H1 (cell line): ENCODE measurements at regions not wholly inside any gene's neighbourhood (a gene's known extent, or its start where the extent isn't known, plus 50 kb on each side); places are given as distances from the start of the nearest gene placed in this dataset.

ENCODE experiments used
- CTCF ChIA-PET: fragments of 300-600 bp; sonication (Branson Sonifier 250); formaldehyde crosslinking; loops from one replicate; lab custom pipeline; 2021; ENCODE audit not compliant: partially characterized antibody; lab: Charles Lee
- POLR2A ChIA-PET: fragments of 300-600 bp; sonication (Branson Sonifier 250); formaldehyde crosslinking; loops from one replicate; lab custom pipeline; 2021; ENCODE audit warnings: inconsistent platforms; ENCODE audit not compliant: partially characterized antibody; lab: Charles Lee
- DNase-seq, 2 experiments: peaks; one replicate each; pipeline versions ENCODE4 v3.0.0 to v3.0.0-alpha.2; 2010 to 2022; ENCODE audit warnings: low spot score in 2 of 2, low read depth in 1 of 2, mixed read lengths in 1 of 2
- FAIRE-seq: peaks from 2 replicates; lab custom pipeline; 2011; peaks lifted over from hg19 to GRCh38; lab: Jason Lieb, UNC
- H2AFZ ChIP-seq: 2 replicates; pipeline ENCODE4 v1.8.1; 2012; ENCODE audit warnings: low read length, inconsistent platforms
- H2AK5ac ChIP-seq: 2 replicates; pipeline ENCODE4 v1.6.1; 2013; ENCODE audit warnings: low read depth, low read length
- H2BK120ac ChIP-seq: replicated peaks from 2 replicates; pipeline ENCODE3; 2013; ENCODE audit warnings: low read depth, low read length, inconsistent platforms
- H2BK12ac ChIP-seq: 2 replicates; pipeline ENCODE4 v1.6.1; 2013; ENCODE audit warnings: low read depth, low read length
- H2BK15ac ChIP-seq: 2 replicates; pipeline ENCODE4 v1.6.1; 2013; ENCODE audit warnings: low read length
- H2BK20ac ChIP-seq: 2 replicates; pipeline ENCODE4 v1.6.1; 2013; ENCODE audit warnings: low read length
- H2BK5ac ChIP-seq: 2 replicates; pipeline ENCODE4 v1.6.1; 2013; ENCODE audit warnings: low read depth, low read length
- H3K14ac ChIP-seq: 2 replicates; pipeline ENCODE4 v1.6.1; 2013; ENCODE audit warnings: inconsistent platforms; ENCODE audit not compliant: insufficient read length
- H3K18ac ChIP-seq: 2 replicates; pipeline ENCODE4 v1.6.1; 2013; ENCODE audit warnings: low read length; ENCODE audit errors: extremely low read depth
- H3K23ac ChIP-seq: 2 replicates; pipeline ENCODE4 v1.6.1; 2013; ENCODE audit warnings: inconsistent platforms; ENCODE audit not compliant: insufficient read length
- H3K23me2 ChIP-seq: 2 replicates; pipeline ENCODE4 v1.6.1; 2013; ENCODE audit warnings: low read depth, low read length
- H3K27ac ChIP-seq: 2 replicates; pipeline ENCODE4 v1.6.1; 2011; ENCODE audit warnings: low read depth, low read length, inconsistent platforms
- H3K27me3 ChIP-seq, 4 experiments: replicated peaks in 1 of 4; 1 replicate in 1 of 4; 2 replicates in 3 of 4; pipeline versions ENCODE4 v1.6.1 to v1.8.1; 2011 to 2013; ENCODE audit warnings: low read length in 3 of 4, mild to moderate bottlenecking in 3 of 4, inconsistent platforms in 2 of 4, mixed read lengths in 2 of 4, moderate library complexity in 1 of 4; ENCODE audit not compliant: control insufficient read depth in 3 of 4, insufficient read depth in 3 of 4; ENCODE audit errors: extremely low read depth in 1 of 4
- H3K36me3 ChIP-seq, 4 experiments: 2 replicates each; pipeline versions ENCODE4 v1.6.1 to v1.8.1; 2011 to 2013; ENCODE audit warnings: mild to moderate bottlenecking in 4 of 4, low read length in 3 of 4, moderate library complexity in 2 of 4, control low read depth in 1 of 4, inconsistent platforms in 1 of 4; ENCODE audit not compliant: insufficient read depth in 4 of 4, control insufficient read depth in 2 of 4
- H3K4ac ChIP-seq: replicated peaks from 2 replicates; pipeline ENCODE3; 2013; ENCODE audit warnings: low read length, low read depth, mixed read lengths, inconsistent platforms; ENCODE audit not compliant: insufficient read length
- H3K4me1 ChIP-seq, 4 experiments: replicated peaks in 1 of 4; 1 replicate in 1 of 4; 2 replicates in 3 of 4; pipeline versions ENCODE4 v1.6.1 to v1.8.1; 2011 to 2013; ENCODE audit warnings: low read length in 3 of 4, inconsistent platforms in 2 of 4, mixed read lengths in 1 of 4; ENCODE audit not compliant: insufficient read depth in 4 of 4, control insufficient read depth in 3 of 4
- H3K4me2 ChIP-seq, 2 experiments: 2 replicates each; pipeline versions ENCODE4 v1.6.1 to v1.8.1; 2011 to 2013; ENCODE audit warnings: low read depth in 2 of 2, low read length in 2 of 2, control low read depth in 1 of 2, inconsistent platforms in 1 of 2, mild to moderate bottlenecking in 1 of 2; ENCODE audit not compliant: insufficient read depth in 1 of 2
- H3K4me3 ChIP-seq, 4 experiments: fragments of 200-600, 300-600 bp in 1 of 4; sonication (generic), shearing (Covaris generic), sonication (Bioruptor Twin) in 1 of 4; 2 replicates each; pipeline versions ENCODE4 v1.5.1 to v1.8.1; 2011 to 2016; ENCODE audit warnings: low read length in 4 of 4, low read depth in 3 of 4, control low read depth in 2 of 4, inconsistent platforms in 2 of 4, mild to moderate bottlenecking in 2 of 4, mixed read lengths in 1 of 4, moderate library complexity in 1 of 4; ENCODE audit not compliant: insufficient read depth in 2 of 4; ENCODE audit errors: extremely low read depth in 1 of 4
- H3K56ac ChIP-seq: replicated peaks from 2 replicates; pipeline ENCODE3; 2013; ENCODE audit warnings: low read depth, mild to moderate bottlenecking, mixed read lengths, low read length, inconsistent platforms; ENCODE audit not compliant: insufficient read length
- H3K79me1 ChIP-seq: 2 replicates; pipeline ENCODE4 v1.6.1; 2013; ENCODE audit warnings: low read depth, low read length, control low read depth
- H3K79me2 ChIP-seq, 2 experiments: 2 replicates each; pipeline versions ENCODE4 v1.6.1 to v1.8.1; 2012 to 2013; ENCODE audit warnings: low read length in 2 of 2, mild to moderate bottlenecking in 2 of 2, inconsistent platforms in 1 of 2; ENCODE audit not compliant: insufficient read depth in 2 of 2, control insufficient read depth in 1 of 2
- H3K9ac ChIP-seq, 4 experiments: replicated peaks in 1 of 4; 1 replicate in 1 of 4; 2 replicates in 3 of 4; pipeline versions ENCODE4 v1.6.1 to v1.8.1; 2011 to 2013; ENCODE audit warnings: low read depth in 3 of 4, low read length in 3 of 4, control low read depth in 2 of 4, mild to moderate bottlenecking in 2 of 4, moderate library complexity in 2 of 4, inconsistent platforms in 1 of 4; ENCODE audit errors: extremely low read depth in 1 of 4
- H3K9me3 ChIP-seq, 2 experiments: 2 replicates each; pipeline versions ENCODE4 v1.6.1 to v1.8.1; 2012 to 2013; ENCODE audit warnings: mild to moderate bottlenecking in 2 of 2, moderate library complexity in 2 of 2, control low read depth in 1 of 2, inconsistent platforms in 1 of 2, low read depth in 1 of 2, low read length in 1 of 2, mixed read lengths in 1 of 2; ENCODE audit not compliant: insufficient read depth in 2 of 2
- H4K20me1 ChIP-seq, 2 experiments: replicated peaks in 1 of 2; 2 replicates each; pipeline versions ENCODE3 to v1.8.1; 2011 to 2013; ENCODE audit warnings: inconsistent platforms in 2 of 2, low read length in 2 of 2, mild to moderate bottlenecking in 1 of 2; ENCODE audit not compliant: insufficient read depth in 2 of 2, control insufficient read depth in 1 of 2
- H4K5ac ChIP-seq: 2 replicates; pipeline ENCODE4 v1.6.1; 2013; ENCODE audit warnings: low read length, low read depth, mixed read lengths, inconsistent platforms; ENCODE audit not compliant: insufficient read length
- H4K8ac ChIP-seq: 2 replicates; pipeline ENCODE4 v1.8.0; 2013; ENCODE audit warnings: mild to moderate bottlenecking, moderate library complexity, low read length, inconsistent platforms; ENCODE audit not compliant: insufficient read depth; ENCODE audit errors: extremely low read depth
- H4K91ac ChIP-seq: replicated peaks from 2 replicates; pipeline ENCODE3; 2013; ENCODE audit warnings: low read length, mixed read lengths, inconsistent platforms; ENCODE audit not compliant: insufficient read length
- WGBS, 2 experiments: shearing (Covaris generic) in 1 of 2; methylation state at CpG; one replicate each; pipeline versions ENCODE4 v1.1.6 to v1.1.7; 2013 to 2015; ENCODE audit warnings: low lambda C conversion rate in 2 of 2, mixed read lengths in 2 of 2, inconsistent platforms in 1 of 2, low coverage in 1 of 2, missing lambda C conversion rate in 1 of 2; ENCODE audit not compliant: insufficient replicate concordance in 2 of 2, insufficient coverage in 1 of 2, insufficient read length in 1 of 2; ENCODE audit errors: extremely low coverage in 1 of 2, missing lambda C conversion rate in 1 of 2; 5-methylcytosine and 5-hydroxymethylcytosine counted together

GRCh38 chr2:119071476-119071875 lies 87.1 kb downstream of the C1QL2 start:
- Histone ChIP-seq H3K56ac (no peak overlapping the region), H2BK12ac (no peak overlapping the region), H2AK5ac (no peak overlapping the region), H3K79me2 (no peaks in the 10 kb centered on the region), H2BK20ac (no peak overlapping the region), H2AFZ (no peak overlapping the region), H4K91ac (no peak overlapping the region), H3K4me1 (peaks cover 0 to 11% (median 7%) of the 10 kb centered on the region in 4 experiments; a peak in 6 of 7 replicates), H2BK120ac (peak overlapping the region; percentile 50), H3K9ac (no peak overlapping the region), H3K4me3 (no peak overlapping the region), H3K23me2 (no peaks in the 10 kb centered on the region; the same call in 1 of the 2 replicates), H3K4me2 (no peak overlapping the region), H3K4ac (no peak overlapping the region), H4K5ac (no peak overlapping the region), H4K20me1 (no peaks in the 10 kb centered on the region), H3K14ac (no peak overlapping the region), H2BK15ac (no peak overlapping the region), H3K9me3 (no peaks in the 10 kb centered on the region), H3K18ac (no peak overlapping the region), H3K23ac (no peak overlapping the region), H3K36me3 (no peaks in the 10 kb centered on the region), H3K27me3 (no peaks in the 10 kb centered on the region; a peak in 1 of 7 replicates), H2BK5ac (no peak overlapping the region), H4K8ac (no peak overlapping the region), H3K79me1 (no peaks in the 10 kb centered on the region), H3K27ac (no peak overlapping the region)
- FAIRE-seq (no peak), DNase-seq (no peak)
- POLR2A ChIA-PET = no interaction called here
- 91% methylated on average over 1 of the region's 1 CpG; no CpG with 5 or more reads in 1 of the 2 experiments for WGBS, 2 experiments
- CTCF ChIA-PET = interaction anchor here (1.4 kb wide), 1 partner anchor 19 kb away, joined by 4 read pairs; no protein-coding TSS in a partner anchor
